ENCODE measurements at regions not wholly inside any gene's neighbourhood (a gene's known extent, or its start where the extent isn't known, plus 50 kb on each side); places are given as distances from the start of the nearest gene placed in this dataset.

DNA sequence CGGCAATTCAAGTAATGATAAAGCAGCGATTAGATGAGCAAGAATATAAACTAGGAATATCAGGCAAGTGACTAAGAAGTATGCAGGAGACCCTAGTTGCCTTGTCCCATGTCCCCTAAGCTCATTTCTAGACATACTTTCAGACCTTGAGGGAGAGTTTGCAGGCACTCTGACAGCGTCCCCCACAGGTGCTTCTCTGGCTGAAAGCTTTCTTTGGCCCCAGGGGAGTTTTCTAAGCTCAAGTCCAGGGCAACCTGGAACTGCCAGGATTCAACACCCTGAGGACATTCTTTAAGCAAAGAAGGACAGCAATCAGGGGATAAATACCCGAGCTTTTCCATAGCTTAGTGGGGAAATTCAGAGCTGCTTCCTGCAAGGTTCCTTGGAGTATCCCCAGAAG is 308.1 kb upstream of the CHST9 start:
- Histone ChIP-seq H3K4me3 (replicated peaks in 1 of 3; ENCODE audit: insufficient read depth in 1 of 3, low read depth in 1 of 3, low read length in 3 of 3) (no peak overlapping the region), H3K79me2 (ENCODE audit: control insufficient read depth, insufficient read depth, low read length) (no peaks in the 10 kb centered on the region), H4K20me1 (replicated peaks; ENCODE audit: control insufficient read depth, extremely low read depth, insufficient read depth, low read length) (no peaks in the 10 kb centered on the region), H3K27ac (ENCODE audit: insufficient read depth, low read depth, low read length) (no peak overlapping the region), H3K9me3 (replicated peaks; ENCODE audit: control insufficient read depth, insufficient read depth, low read length) (no peaks in the 10 kb centered on the region), H3K4me2 (ENCODE audit: insufficient read depth, low read length) (no peak overlapping the region), H3K27me3 (ENCODE audit: control insufficient read depth in 2 of 2, insufficient read depth in 2 of 2, low read length in 2 of 2) (no peaks in the 10 kb centered on the region), H3K4me1 (ENCODE audit: control insufficient read depth, extremely low read depth, insufficient read depth, low read length) (no peaks in the 10 kb centered on the region), H2AFZ (ENCODE audit: low read depth, low read length) (no peak overlapping the region), H3K36me3 (ENCODE audit: control insufficient read depth in 2 of 2, extremely low read depth in 1 of 2, insufficient read depth in 2 of 2, low read length in 2 of 2) (no peaks in the 10 kb centered on the region), H3K9me1 (replicated peaks; ENCODE audit: control insufficient read depth, extremely low read depth, insufficient read depth, low read length) (no peaks in the 10 kb centered on the region), H3K9ac (replicated peaks; ENCODE audit: extremely low read depth, insufficient read depth, low read length) (no peak overlapping the region)
- ChIA-PET POLR2A (no interaction called here), CTCF (no interaction called here)
- intact Hi-C loops (cut with micrococcal nuclease) (no loop called here), dilution Hi-C loops (cut with MboI; ENCODE audit: extremely low pct_ligation_motif_present, low sequenced_read_pairs) (no loop called here)
- FAIRE-seq: no peak
- TF ChIP-seq FOS (IDR thresholded peaks at IDR 0.05; ENCODE audit: borderline replicate concordance, insufficient read depth, low read length) (no peak), JUN (IDR thresholded peaks at IDR 0.05; ENCODE audit: borderline replicate concordance, insufficient read depth, insufficient read length, low read depth) (no peak), POLR2AphosphoS5 (IDR thresholded peaks at IDR 0.05; ENCODE audit: insufficient read depth, low read depth, low read length) (no peak), POLR2A (IDR thresholded peaks at IDR 0.05; ENCODE audit: low read depth, low read length) (no peak), GATA2 (IDR thresholded peaks at IDR 0.05; ENCODE audit: insufficient read depth, insufficient read length, low read depth, low read length) (no peak), CTCF (IDR thresholded peaks at IDR 0.05; ENCODE audit: extremely low read depth in 1 of 2, insufficient read depth in 1 of 2, low read depth in 1 of 2, low read length in 2 of 2) (no peak), MYC (IDR thresholded peaks at IDR 0.05; ENCODE audit: low read depth, low read length) (no peak), EZH2 (IDR thresholded peaks at IDR 0.05; ENCODE audit: borderline replicate concordance, low read depth, low read length, severe bottlenecking) (no peak)
- TF ChIP-seq, protein P1, sequence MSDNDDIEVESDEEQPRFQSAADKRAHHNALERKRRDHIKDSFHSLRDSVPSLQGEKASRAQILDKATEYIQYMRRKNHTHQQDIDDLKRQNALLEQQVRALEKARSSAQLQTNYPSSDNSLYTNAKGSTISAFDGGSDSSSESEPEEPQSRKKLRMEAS (IDR thresholded peaks at IDR 0.05; ENCODE audit: insufficient read depth, insufficient read length): no peak
- DNase-seq (ENCODE audit: low read depth, low spot score): no peak
- BruUV-seq (replicated peaks): no TSS peak
